ENCODE measurements at regions not wholly inside any gene's neighbourhood (a gene's known extent, or its start where the extent isn't known, plus 50 kb on each side); places are given as distances from the start of the nearest gene placed in this dataset.

- no peak overlapping the region for H4K12ac ChIP-seq (ENCODE audit: low read depth, low read length)
- H3K9me3 ChIP-seq (ENCODE audit: insufficient read depth, low read depth, low read length): no peaks in the 10 kb centered on the region
- no peak overlapping the region for H2BK120ac ChIP-seq (ENCODE audit: insufficient read depth, low read length, poor library complexity)
- H3K4ac ChIP-seq (ENCODE audit: low read depth, low read length): no peak overlapping the region
- peaks cover 0 to 4% of the 10 kb centered on the region in 2 experiments for H3K4me1 ChIP-seq (ENCODE audit: control insufficient read depth in 1 of 2, insufficient read depth in 2 of 2, low read length in 2 of 2)
- H3K36me3 ChIP-seq (ENCODE audit: control insufficient read depth in 1 of 2, insufficient read depth in 2 of 2, low read length in 2 of 2): no peaks in the 10 kb centered on the region
- H3K14ac ChIP-seq (ENCODE audit: low read length): no peak overlapping the region
- H4K91ac ChIP-seq (ENCODE audit: low read depth, low read length): no peak overlapping the region
- H3K18ac ChIP-seq (ENCODE audit: low read length): no peak overlapping the region
- H3K23ac ChIP-seq (ENCODE audit: low read length): no peak overlapping the region
- H2AFZ ChIP-seq (ENCODE audit: insufficient read depth, low read length, poor library complexity): no peak overlapping the region
- H3K79me1 ChIP-seq (ENCODE audit: low read length): peaks cover 2% of the 10 kb centered on the region
- DNase-seq: peak in 1 of 2 donors; percentile 33
- no peak overlapping the region for H4K8ac ChIP-seq (ENCODE audit: low read depth, low read length)
- no peaks in the 10 kb centered on the region for H3K27me3 ChIP-seq (ENCODE audit: insufficient read depth, low read length)
- H3K4me3 ChIP-seq (ENCODE audit: low read depth, low read length): no peak overlapping the region
- H3K79me2 ChIP-seq (ENCODE audit: control insufficient read depth, insufficient read depth, low read length, poor library complexity): no peaks in the 10 kb centered on the region
- no CpG with 5 or more reads among the region's 3 CpGs for WGBS (ENCODE audit: extremely low coverage, insufficient coverage, insufficient read length)
- no peak overlapping the region for H2BK5ac ChIP-seq (ENCODE audit: low read depth, low read length, poor library complexity)
- no peak overlapping the region for H3K27ac ChIP-seq (ENCODE audit: low read depth, low read length)
- no peak overlapping the region for H3K9ac ChIP-seq (ENCODE audit: low read length)
- H3K4me2 ChIP-seq (ENCODE audit: low read length): no peak overlapping the region
- H2AK5ac ChIP-seq (ENCODE audit: low read length): no peak overlapping the region
- no peak overlapping the region for H2BK12ac ChIP-seq (ENCODE audit: low read length)
These were observed 127.9 kb downstream of the CD47 start for GRCh38 chr3:107962946-107963345.

GRCh38 chr3:107962037-107962436, 128.8 kb downstream of the CD47 start:
- Histone ChIP-seq H2AK5ac (ENCODE audit: low read length) (no peak overlapping the region), H3K14ac (ENCODE audit: low read length) (no peak overlapping the region), H3K27me3 (ENCODE audit: insufficient read depth, low read length) (no peaks in the 10 kb centered on the region), H3K18ac (ENCODE audit: low read length) (no peak overlapping the region), H3K36me3 (ENCODE audit: control insufficient read depth in 1 of 2, insufficient read depth in 2 of 2, low read length in 2 of 2) (no peaks in the 10 kb centered on the region), H3K4me2 (ENCODE audit: low read length) (no peak overlapping the region), H3K23ac (ENCODE audit: low read length) (no peak overlapping the region), H3K79me1 (ENCODE audit: low read length) (peaks cover 3% of the 10 kb centered on the region), H4K91ac (ENCODE audit: low read depth, low read length) (no peak overlapping the region), H2BK12ac (ENCODE audit: low read length) (no peak overlapping the region), H3K79me2 (ENCODE audit: control insufficient read depth, insufficient read depth, low read length, poor library complexity) (no peaks in the 10 kb centered on the region), H4K8ac (ENCODE audit: low read depth, low read length) (no peak overlapping the region), H3K27ac (ENCODE audit: low read depth, low read length) (no peak overlapping the region), H3K9me3 (ENCODE audit: insufficient read depth, low read depth, low read length) (no peaks in the 10 kb centered on the region), H3K4ac (ENCODE audit: low read depth, low read length) (no peak overlapping the region), H2BK120ac (ENCODE audit: insufficient read depth, low read length, poor library complexity) (no peak overlapping the region), H3K9ac (ENCODE audit: low read length) (no peak overlapping the region), H4K12ac (ENCODE audit: low read depth, low read length) (no peak overlapping the region), H2BK5ac (ENCODE audit: low read depth, low read length, poor library complexity) (no peak overlapping the region), H3K4me3 (ENCODE audit: low read depth, low read length) (no peak overlapping the region), H3K4me1 (ENCODE audit: control insufficient read depth in 1 of 2, insufficient read depth in 2 of 2, low read length in 2 of 2) (peaks cover 2 to 8% of the 10 kb centered on the region in 2 experiments), H2AFZ (ENCODE audit: insufficient read depth, low read length, poor library complexity) (no peak overlapping the region)
- WGBS (ENCODE audit: extremely low coverage, insufficient coverage, insufficient read length): no CpG with 5 or more reads among the region's 4 CpGs
- no peak for DNase-seq

- H3K4me3 ChIP-seq (ENCODE audit: low read depth, low read length): no peak overlapping the region
- no peaks in the 10 kb centered on the region for H3K79me2 ChIP-seq (ENCODE audit: control insufficient read depth, insufficient read depth, low read length, poor library complexity)
- peaks cover 6 to 10% of the 10 kb centered on the region in 2 experiments for H3K4me1 ChIP-seq (ENCODE audit: control insufficient read depth in 1 of 2, insufficient read depth in 2 of 2, low read length in 2 of 2)
- no peak overlapping the region for H3K9ac ChIP-seq (ENCODE audit: low read length)
- no peak overlapping the region for H3K23ac ChIP-seq (ENCODE audit: low read length)
- H4K8ac ChIP-seq (ENCODE audit: low read depth, low read length): no peak overlapping the region
- no peak overlapping the region for H3K4ac ChIP-seq (ENCODE audit: low read depth, low read length)
- H3K9me3 ChIP-seq (ENCODE audit: insufficient read depth, low read depth, low read length): no peaks in the 10 kb centered on the region
- H3K79me1 ChIP-seq (ENCODE audit: low read length): peaks cover 3% of the 10 kb centered on the region
- H3K27ac ChIP-seq (ENCODE audit: low read depth, low read length): no peak overlapping the region
- H3K27me3 ChIP-seq (ENCODE audit: insufficient read depth, low read length): no peaks in the 10 kb centered on the region
- H2BK120ac ChIP-seq (ENCODE audit: insufficient read depth, low read length, poor library complexity): no peak overlapping the region
- no CpG with 5 or more reads among the region's 2 CpGs for WGBS (ENCODE audit: extremely low coverage, insufficient coverage, insufficient read length)
- H4K91ac ChIP-seq (ENCODE audit: low read depth, low read length): no peak overlapping the region
- no peak overlapping the region for H3K14ac ChIP-seq (ENCODE audit: low read length)
- no peak overlapping the region for H3K4me2 ChIP-seq (ENCODE audit: low read length)
- no peak overlapping the region for H2BK12ac ChIP-seq (ENCODE audit: low read length)
- no peak for DNase-seq
- H3K36me3 ChIP-seq (ENCODE audit: control insufficient read depth in 1 of 2, insufficient read depth in 2 of 2, low read length in 2 of 2): no peaks in the 10 kb centered on the region
- no peak overlapping the region for H2AFZ ChIP-seq (ENCODE audit: insufficient read depth, low read length, poor library complexity)
- no peak overlapping the region for H4K12ac ChIP-seq (ENCODE audit: low read depth, low read length)
- no peak overlapping the region for H2BK5ac ChIP-seq (ENCODE audit: low read depth, low read length, poor library complexity)
- no peak overlapping the region for H2AK5ac ChIP-seq (ENCODE audit: low read length)
- H3K18ac ChIP-seq (ENCODE audit: low read length): no peak overlapping the region
These were observed 131.2 kb downstream of the CD47 start for GRCh38 chr3:107959550-107960154.

GRCh38 chr3:107958146-107958545, 132.7 kb downstream of the CD47 start:
- Histone ChIP-seq H2BK5ac (ENCODE audit: low read depth, low read length, poor library complexity) (no peak overlapping the region), H3K36me3 (ENCODE audit: control insufficient read depth in 1 of 2, insufficient read depth in 2 of 2, low read length in 2 of 2) (no peaks in the 10 kb centered on the region), H3K23ac (ENCODE audit: low read length) (no peak overlapping the region), H3K4ac (ENCODE audit: low read depth, low read length) (no peak overlapping the region), H4K91ac (ENCODE audit: low read depth, low read length) (no peak overlapping the region), H2BK120ac (ENCODE audit: insufficient read depth, low read length, poor library complexity) (no peak overlapping the region), H3K9ac (ENCODE audit: low read length) (no peak overlapping the region), H3K9me3 (ENCODE audit: insufficient read depth, low read depth, low read length) (no peaks in the 10 kb centered on the region), H3K4me1 (ENCODE audit: control insufficient read depth in 1 of 2, insufficient read depth in 2 of 2, low read length in 2 of 2) (peaks cover 6 to 10% of the 10 kb centered on the region in 2 experiments), H3K4me3 (ENCODE audit: low read depth, low read length) (no peak overlapping the region), H3K4me2 (ENCODE audit: low read length) (no peak overlapping the region), H4K8ac (ENCODE audit: low read depth, low read length) (no peak overlapping the region), H3K18ac (ENCODE audit: low read length) (no peak overlapping the region), H2AFZ (ENCODE audit: insufficient read depth, low read length, poor library complexity) (no peak overlapping the region), H4K12ac (ENCODE audit: low read depth, low read length) (no peak overlapping the region), H2BK12ac (ENCODE audit: low read length) (no peak overlapping the region), H3K79me2 (ENCODE audit: control insufficient read depth, insufficient read depth, low read length, poor library complexity) (no peaks in the 10 kb centered on the region), H3K27ac (ENCODE audit: low read depth, low read length) (no peak overlapping the region), H3K79me1 (ENCODE audit: low read length) (peaks cover 3% of the 10 kb centered on the region), H3K14ac (ENCODE audit: low read length) (no peak overlapping the region), H2AK5ac (ENCODE audit: low read length) (no peak overlapping the region), H3K27me3 (ENCODE audit: insufficient read depth, low read length) (no peaks in the 10 kb centered on the region)
- WGBS (ENCODE audit: extremely low coverage, insufficient coverage, insufficient read length): no CpG with 5 or more reads among the region's 1 CpG
- no peak for DNase-seq

Measured in trophoblast cell (in vitro differentiated cells and primary cell).